ENCODE measurements at regions not wholly inside any gene's neighbourhood (a gene's known extent, or its start where the extent isn't known, plus 50 kb on each side); places are given as distances from the start of the nearest gene placed in this dataset.

- Histone ChIP-seq H3K36me3 (ENCODE audit: control insufficient read depth in 2 of 2, insufficient read depth in 1 of 2, low read length in 2 of 2) (no peaks in the 10 kb centered on the region), H3K4me3 (ENCODE audit: low read depth, low read length) (no peak overlapping the region), H3K4me1 (ENCODE audit: control insufficient read depth, insufficient read depth, low read length) (no peaks in the 10 kb centered on the region), H3K27ac (ENCODE audit: extremely low read depth, low read depth, low read length) (no peak overlapping the region), H3K9me3 (ENCODE audit: control insufficient read depth, insufficient read depth, low read depth, low read length) (no peaks in the 10 kb centered on the region)
- ChIA-PET POLR2A (no interaction called here), CTCF (no interaction called here)
- no peak for TF ChIP-seq ZNF292 (tag by site-specific recombination; IDR thresholded peaks at IDR 0.05; ENCODE audit: borderline replicate concordance, low read depth)
- TF ChIP-seq PRDM6 (tag by site-specific recombination; IDR thresholded peaks at IDR 0.05) = no peak
- no peak for TF ChIP-seq BCL11B (tag by site-specific recombination; IDR thresholded peaks at IDR 0.05; ENCODE audit: low read depth)
- no peak for TF ChIP-seq ZNF140 (tag by site-specific recombination; IDR thresholded peaks at IDR 0.05)
- TF ChIP-seq ZNF555 (tag by site-specific recombination; conservative IDR thresholded peaks at IDR 0.05) = no peak
- TF ChIP-seq ZNF658 (tag by site-specific recombination; IDR thresholded peaks at IDR 0.05) = no peak
- no peak for TF ChIP-seq ZNF623 (tag by site-specific recombination; IDR thresholded peaks at IDR 0.05)
- TF ChIP-seq ZNF23 (tag by site-specific recombination; IDR thresholded peaks at IDR 0.05; ENCODE audit: borderline replicate concordance) = no peak
- no peak for TF ChIP-seq KLF9 (tag by site-specific recombination; IDR thresholded peaks at IDR 0.05; ENCODE audit: low read depth)
- TF ChIP-seq ZNF624 (tag by site-specific recombination; IDR thresholded peaks at IDR 0.05) = no peak
- no peak for TF ChIP-seq MEIS1 (CRISPR knock-in tag; IDR thresholded peaks at IDR 0.05; ENCODE audit: borderline replicate concordance)
- no peak for TF ChIP-seq AEBP2 (tag by site-specific recombination; IDR thresholded peaks at IDR 0.05; ENCODE audit: borderline replicate concordance)
- no peak for TF ChIP-seq KLF1 (tag by site-specific recombination; IDR thresholded peaks at IDR 0.05)
- no peak for TF ChIP-seq ZNF10 (tag by site-specific recombination; IDR thresholded peaks at IDR 0.05)
Measured at GRCh38 chr2:194445226-194445625, 1211.8 kb upstream of the SLC39A10 start.

- no peaks in the 10 kb centered on the region for H3K36me3 ChIP-seq (ENCODE audit: control insufficient read depth in 2 of 2, insufficient read depth in 1 of 2, low read length in 2 of 2)
- no peaks in the 10 kb centered on the region for H3K9me3 ChIP-seq (ENCODE audit: control insufficient read depth, insufficient read depth, low read depth, low read length)
- CTCF ChIA-PET = interaction anchor here (0.6 kb wide), 1 partner anchor 546 kb away, joined by 5 read pairs; no protein-coding TSS in a partner anchor
- TF ChIP-seq GLIS1 (tag by site-specific recombination; IDR thresholded peaks at IDR 0.05) = no peak
- no peak overlapping the region for H3K27ac ChIP-seq (ENCODE audit: extremely low read depth, low read depth, low read length)
- POLR2A ChIA-PET = no interaction called here
- H3K4me3 ChIP-seq (ENCODE audit: low read depth, low read length) = no peak overlapping the region
- H3K4me1 ChIP-seq (ENCODE audit: control insufficient read depth, insufficient read depth, low read length) = no peaks in the 10 kb centered on the region
Measured at GRCh38 chr2:194443926-194444325, 1213.1 kb upstream of the SLC39A10 start.

GRCh38 chr2:194424683-194425209 lies 1232.3 kb upstream of the SLC39A10 start:
- H3K4me3 ChIP-seq (ENCODE audit: low read depth, low read length) = no peak overlapping the region
- no peaks in the 10 kb centered on the region for H3K36me3 ChIP-seq (ENCODE audit: control insufficient read depth in 2 of 2, insufficient read depth in 1 of 2, low read length in 2 of 2)
- H3K27ac ChIP-seq (ENCODE audit: extremely low read depth, low read depth, low read length) = no peak overlapping the region
- POLR2A ChIA-PET = no interaction called here
- no peaks in the 10 kb centered on the region for H3K9me3 ChIP-seq (ENCODE audit: control insufficient read depth, insufficient read depth, low read depth, low read length)
- CTCF ChIA-PET = no interaction called here
- no peaks in the 10 kb centered on the region for H3K4me1 ChIP-seq (ENCODE audit: control insufficient read depth, insufficient read depth, low read length)
- TF ChIP-seq ZNF701 (tag by site-specific recombination; IDR thresholded peaks at IDR 0.05) (no peak), ZNF416 (tag by site-specific recombination; IDR thresholded peaks at IDR 0.05) (no peak), ZNF211 (tag by site-specific recombination; IDR thresholded peaks at IDR 0.05; ENCODE audit: low read depth) (no peak), ZNF768 (tag by site-specific recombination; IDR thresholded peaks at IDR 0.05) (no peak), ZNF837 (tag by site-specific recombination; IDR thresholded peaks at IDR 0.05) (no peak), ZNF600 (tag by site-specific recombination; IDR thresholded peaks at IDR 0.05) (no peak), ZBTB48 (tag by site-specific recombination; IDR thresholded peaks at IDR 0.05) (no peak), ATF2 (tag by site-specific recombination; IDR thresholded peaks at IDR 0.05; ENCODE audit: low read depth) (no peak), TRIM28 (IDR thresholded peaks at IDR 0.05; ENCODE audit: borderline replicate concordance, low read length) (no peak), GFI1B (tag by site-specific recombination; IDR thresholded peaks at IDR 0.05) (no peak)
